Sigmoid colon (tissue), 4 donors: ENCODE measurements at regions not wholly inside any gene's neighbourhood (a gene's known extent, or its start where the extent isn't known, plus 50 kb on each side); places are given as distances from the start of the nearest gene placed in this dataset.

Experiments
- CTCF ChIP-seq, 4 experiments: fragments of 450-650 bp in 3 of 4; fragments of 200-600 bp in 1 of 4; IDR thresholded peaks; one replicate each; pipeline ENCODE4 v1.5.1; 2016 to 2019; ENCODE audit warnings: antibody characterized with exemption in 4 of 4, mild to moderate bottlenecking in 3 of 4, moderate library complexity in 2 of 4
- EP300 ChIP-seq, 4 donors: sonication (generic); formaldehyde crosslinking; IDR thresholded peaks; one replicate each; pipeline ENCODE4 v1.6.1; 2017; ENCODE audit warnings: antibody characterized with exemption in 4 of 4
- POLR2A ChIP-seq, 2 donors: fragments of 450-650 bp; IDR thresholded peaks; one replicate each; pipeline ENCODE4 v1.6.1; 2016; ENCODE audit warnings: antibody characterized with exemption in 2 of 2, mild to moderate bottlenecking in 2 of 2, moderate library complexity in 2 of 2

- TF ChIP-seq CTCF (IDR thresholded peaks at IDR 0.05) (no peak), POLR2A (IDR thresholded peaks at IDR 0.05) (no peak), EP300 (IDR thresholded peaks at IDR 0.05) (no peak)
These were observed 68.6 kb upstream of the TPRG1 start for GRCh38 chr3:189103208-189103607.
